ENCODE measurements at regions not wholly inside any gene's neighbourhood (a gene's known extent, or its start where the extent isn't known, plus 50 kb on each side); places are given as distances from the start of the nearest gene placed in this dataset.

- TF ChIP-seq ZNF462 (CRISPR knock-in tag; IDR thresholded peaks at IDR 0.05) (no peak), EZH2phosphoT487 (IDR thresholded peaks at IDR 0.05; ENCODE audit: unreplicated experiment) (no peak), CREB1 (CRISPR knock-in tag; IDR thresholded peaks at IDR 0.05; ENCODE audit: low read depth) (no peak), EZH2 (IDR thresholded peaks at IDR 0.05; ENCODE audit: low read depth, unreplicated experiment) (no peak), CTCF (conservative IDR thresholded peaks at IDR 0.05; ENCODE audit: low read depth in 2 of 2) (no peak), POLR2AphosphoS5 (IDR thresholded peaks at IDR 0.05; ENCODE audit: low read depth) (no peak)
These were observed 983.7 kb downstream of the STIM2 start (continued) for GRCh38 chr4:27844376-27844775.

GRCh38 chr4:27846951-27847350 lies 986.3 kb downstream of the STIM2 start:
- no peak for TF ChIP-seq JUNB (IDR thresholded peaks at IDR 0.05; ENCODE audit: unreplicated experiment)
- Mint-ChIP-seq H3K4me3 (no peak overlapping the region), H3K4me1 (no peaks in the 10 kb centered on the region), H3K9me3 (no peaks in the 10 kb centered on the region), H3K27me3 (ENCODE audit: insufficient read depth, low read depth, poor library complexity) (no peaks in the 10 kb centered on the region), H3K36me3 (ENCODE audit: low read depth) (no peaks in the 10 kb centered on the region), H3K27ac (no peak overlapping the region)
- no peaks in the 10 kb centered on the region for H4K20me1 ChIP-seq (replicated peaks; ENCODE audit: insufficient read depth)
- H3K27ac ChIP-seq (ENCODE audit: low read depth) = no peak overlapping the region
- H3K79me2 ChIP-seq (replicated peaks; ENCODE audit: insufficient read depth) = no peaks in the 10 kb centered on the region
- H3K4me3 ChIP-seq = no peak overlapping the region
- H3K9me2 ChIP-seq (ENCODE audit: insufficient read depth) = no peaks in the 10 kb centered on the region
- H2AFZ ChIP-seq = no peak overlapping the region
- H3K4me2 ChIP-seq = no peak overlapping the region
- H3K27me3 ChIP-seq (ENCODE audit: insufficient read depth) = no peaks in the 10 kb centered on the region
- H3K4me1 ChIP-seq (ENCODE audit: insufficient read depth) = no peaks in the 10 kb centered on the region
- no peaks in the 10 kb centered on the region for H3F3A ChIP-seq (replicated peaks; ENCODE audit: low read depth)
- H3K36me3 ChIP-seq (ENCODE audit: insufficient read depth) = no peaks in the 10 kb centered on the region
- no peak for ATAC-seq
- no peak for DNase-seq (ENCODE audit: low spot score)
